ENCODE measurements at regions not wholly inside any gene's neighbourhood (a gene's known extent, or its start where the extent isn't known, plus 50 kb on each side); places are given as distances from the start of the nearest gene placed in this dataset.

GRCh38 chr7:19482628-19483027 lies 226.2 kb downstream of the POLR1F start:
- no peaks in the 10 kb centered on the region for H4K20me1 ChIP-seq (ENCODE audit: low read length)
- H3K4me1 ChIP-seq (ENCODE audit: insufficient read depth, low read length), result no peaks in the 10 kb centered on the region
- no peaks in the 10 kb centered on the region for H3K79me2 ChIP-seq (ENCODE audit: low read length)
- ChIA-PET CTCF (no interaction called here), POLR2A (ENCODE audit: unreplicated experiment) (no interaction called here)
- no peaks in the 10 kb centered on the region for H3K9me2 ChIP-seq (replicated peaks; ENCODE audit: low read length)
- intact Hi-C loops (cut with micrococcal nuclease), result no loop called here
- no peak overlapping the region for H3K4me2 ChIP-seq (ENCODE audit: low read length)
- H3K27ac ChIP-seq (ENCODE audit: low read length), result no peak overlapping the region
- H2AFZ ChIP-seq (ENCODE audit: low read length), result no peak overlapping the region
- H3K36me3 ChIP-seq (ENCODE audit: low read depth, low read length), result no peaks in the 10 kb centered on the region
- DNase-seq (no peak), ATAC-seq (no peak)
- no TSS peak for BruUV-seq (replicated peaks)
- H3K4me3 ChIP-seq (ENCODE audit: low read length), result no peak overlapping the region
- H3F3A ChIP-seq (ENCODE audit: low read length, unreplicated experiment), result no peaks in the 10 kb centered on the region
- H3K9me3 ChIP-seq (ENCODE audit: low read length), result no peaks in the 10 kb centered on the region
- H3K27me3 ChIP-seq (ENCODE audit: low read length), result no peaks in the 10 kb centered on the region
- no peak overlapping the region for H3K9ac ChIP-seq (ENCODE audit: low read length)
- no peak for TF ChIP-seq CTCF (conservative IDR thresholded peaks at IDR 0.05; ENCODE audit: low read depth, low read length)
- no peak for TF ChIP-seq EZH2 (IDR thresholded peaks at IDR 0.05; ENCODE audit: low read length, unreplicated experiment)
- TF ChIP-seq EZH2phosphoT487 (IDR thresholded peaks at IDR 0.05; ENCODE audit: borderline replicate concordance, low read length), result no peak

GRCh38 chr7:19480383-19480782 lies 228.5 kb downstream of the POLR1F start:
- intact Hi-C loops (cut with micrococcal nuclease), result no loop called here
- Histone ChIP-seq H3K36me3 (ENCODE audit: low read depth, low read length) (no peaks in the 10 kb centered on the region), H3K9ac (ENCODE audit: low read length) (no peak overlapping the region), H3K9me2 (replicated peaks; ENCODE audit: low read length) (no peaks in the 10 kb centered on the region), H3K9me3 (ENCODE audit: low read length) (no peaks in the 10 kb centered on the region), H3K4me1 (ENCODE audit: insufficient read depth, low read length) (no peaks in the 10 kb centered on the region), H3K27me3 (ENCODE audit: low read length) (peaks cover 16% of the 10 kb centered on the region), H3F3A (ENCODE audit: low read length, unreplicated experiment) (no peaks in the 10 kb centered on the region), H3K4me3 (ENCODE audit: low read length) (no peak overlapping the region), H4K20me1 (ENCODE audit: low read length) (no peaks in the 10 kb centered on the region), H3K79me2 (ENCODE audit: low read length) (no peaks in the 10 kb centered on the region), H2AFZ (ENCODE audit: low read length) (no peak overlapping the region), H3K27ac (ENCODE audit: low read length) (no peak overlapping the region), H3K4me2 (ENCODE audit: low read length) (no peak overlapping the region)
- ChIA-PET CTCF (no interaction called here), POLR2A (ENCODE audit: unreplicated experiment) (no interaction called here)
- ATAC-seq, result no peak
- TF ChIP-seq EZH2 (IDR thresholded peaks at IDR 0.05; ENCODE audit: low read length, unreplicated experiment) (no peak), CTCF (conservative IDR thresholded peaks at IDR 0.05; ENCODE audit: low read depth, low read length) (no peak), EZH2phosphoT487 (IDR thresholded peaks at IDR 0.05; ENCODE audit: borderline replicate concordance, low read length) (no peak)
- BruUV-seq (replicated peaks), result no TSS peak
- no peak for DNase-seq

GRCh38 chr7:19470031-19470430 lies 238.8 kb downstream of the POLR1F start:
- Histone ChIP-seq H3K9me3 (ENCODE audit: low read length) (no peaks in the 10 kb centered on the region), H3K79me2 (ENCODE audit: low read length) (no peaks in the 10 kb centered on the region), H3K4me1 (ENCODE audit: insufficient read depth, low read length) (no peaks in the 10 kb centered on the region), H3K36me3 (ENCODE audit: low read depth, low read length) (no peaks in the 10 kb centered on the region), H4K20me1 (ENCODE audit: low read length) (no peaks in the 10 kb centered on the region), H3K27me3 (ENCODE audit: low read length) (peaks cover 14% of the 10 kb centered on the region), H3F3A (ENCODE audit: low read length, unreplicated experiment) (no peaks in the 10 kb centered on the region), H3K27ac (ENCODE audit: low read length) (no peak overlapping the region), H3K4me3 (ENCODE audit: low read length) (no peak overlapping the region), H2AFZ (ENCODE audit: low read length) (no peak overlapping the region), H3K4me2 (ENCODE audit: low read length) (no peak overlapping the region), H3K9ac (ENCODE audit: low read length) (no peak overlapping the region), H3K9me2 (replicated peaks; ENCODE audit: low read length) (no peaks in the 10 kb centered on the region)
- no peak for TF ChIP-seq CTCF (conservative IDR thresholded peaks at IDR 0.05; ENCODE audit: low read depth, low read length)
- TF ChIP-seq EZH2 (IDR thresholded peaks at IDR 0.05; ENCODE audit: low read length, unreplicated experiment), result no peak
- TF ChIP-seq EZH2phosphoT487 (IDR thresholded peaks at IDR 0.05; ENCODE audit: borderline replicate concordance, low read length), result no peak
- POLR2A ChIA-PET (ENCODE audit: unreplicated experiment), result no interaction called here
- ATAC-seq (no peak), DNase-seq (no peak)
- intact Hi-C loops (cut with micrococcal nuclease), result no loop called here
- CTCF ChIA-PET, result no interaction called here
- BruUV-seq (replicated peaks), result no TSS peak

Measured in PC-3 (cell line).